ENCODE measurements at regions not wholly inside any gene's neighbourhood (a gene's known extent, or its start where the extent isn't known, plus 50 kb on each side); places are given as distances from the start of the nearest gene placed in this dataset.

DNA sequence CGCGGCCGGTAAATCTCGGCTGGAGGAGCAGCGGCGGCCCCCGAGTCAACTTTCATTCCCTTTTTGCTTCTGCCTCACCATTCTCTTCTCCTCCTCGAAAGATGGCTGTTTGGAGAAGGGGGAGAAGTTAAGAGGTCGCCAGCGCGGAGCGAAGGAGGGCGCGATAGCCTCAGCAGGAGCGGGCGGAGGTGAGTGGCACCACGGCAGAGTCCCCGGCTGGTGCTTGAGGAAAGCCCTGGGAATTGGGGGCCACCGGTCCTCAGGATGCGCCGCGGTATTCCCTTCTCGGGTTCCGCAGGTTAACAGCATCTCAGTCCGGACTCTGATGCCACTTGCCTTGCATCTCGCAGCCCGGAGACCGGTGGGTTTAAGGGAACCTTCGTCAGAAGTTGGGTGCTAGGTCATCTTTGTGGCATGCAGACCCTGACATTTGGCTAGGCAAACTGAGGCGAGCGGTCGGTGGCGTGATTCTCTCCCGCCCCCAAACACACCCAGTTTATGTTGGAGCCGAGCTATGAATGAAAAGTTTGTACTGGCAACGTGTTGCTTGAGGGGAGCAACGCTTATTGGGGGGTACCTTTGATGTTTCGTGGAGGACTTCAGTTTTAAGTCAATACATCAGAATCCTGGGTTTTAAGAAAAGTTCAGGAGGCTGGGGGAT lies 59.5 kb upstream of the PRPS1L1 start:
- H4K20me1 ChIP-seq (ENCODE audit: insufficient read depth, low read length) = no peaks in the 10 kb centered on the region
- no peaks in the 10 kb centered on the region for H3K9me2 ChIP-seq (ENCODE audit: insufficient read depth, low read length)
- no peak for TF ChIP-seq EZH2phosphoT487 (IDR thresholded peaks at IDR 0.05; ENCODE audit: borderline replicate concordance, low read depth, low read length)
- H3K36me3 ChIP-seq (ENCODE audit: insufficient read depth, low read length) = no peaks in the 10 kb centered on the region
- H3K4me3 ChIP-seq (ENCODE audit: low read depth, low read length, poor library complexity, severe bottlenecking) = no peak overlapping the region
- no peaks in the 10 kb centered on the region for H3K4me1 ChIP-seq (ENCODE audit: insufficient read depth, low read length, poor library complexity, severe bottlenecking)
- no peak for DNase-seq (ENCODE audit: low spot score)
- H3K4me2 ChIP-seq (ENCODE audit: low read length) = no peak overlapping the region
- no peak overlapping the region for H2AFZ ChIP-seq (ENCODE audit: low read length)
- no TSS peak for BruUV-seq (replicated peaks)
- H3K9me3 ChIP-seq (ENCODE audit: low read length) = no peaks in the 10 kb centered on the region
- POLR2A ChIA-PET = interaction anchor here (0.6 kb wide), 1 partner anchor 208 kb away, joined by 3 read pairs; no protein-coding TSS in a partner anchor
- CTCF ChIA-PET (ENCODE audit: unreplicated experiment) = no interaction called here
- H3K27ac ChIP-seq (ENCODE audit: low read depth, low read length, poor library complexity, severe bottlenecking) = no peak overlapping the region
- H3K79me2 ChIP-seq (ENCODE audit: insufficient read depth, low read depth, low read length) = no peaks in the 10 kb centered on the region
- intact Hi-C loops (cut with micrococcal nuclease; ENCODE audit: unreplicated experiment) = no loop called here

DNA sequence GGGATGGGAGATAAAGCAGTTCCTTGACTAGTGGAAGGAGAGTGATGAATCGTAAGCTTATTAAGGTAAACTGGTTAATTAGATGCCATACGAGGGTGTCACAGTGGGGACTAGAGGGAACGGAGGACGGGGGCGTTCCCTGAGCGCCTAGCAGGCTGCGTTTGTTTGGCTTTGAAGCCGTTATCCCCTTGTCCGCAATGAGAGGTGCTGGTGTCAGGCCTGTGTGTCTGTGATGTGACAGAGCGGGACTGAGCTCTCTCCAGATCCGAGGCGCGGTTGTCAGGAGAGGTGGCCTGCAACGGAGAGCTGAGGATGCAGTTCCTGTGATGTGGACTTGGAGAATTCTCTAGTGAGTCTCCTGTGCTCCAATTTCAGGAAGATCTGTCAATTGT lies 60.0 kb upstream of the PRPS1L1 start:
- intact Hi-C loops (cut with micrococcal nuclease; ENCODE audit: unreplicated experiment) = no loop called here

DNA sequence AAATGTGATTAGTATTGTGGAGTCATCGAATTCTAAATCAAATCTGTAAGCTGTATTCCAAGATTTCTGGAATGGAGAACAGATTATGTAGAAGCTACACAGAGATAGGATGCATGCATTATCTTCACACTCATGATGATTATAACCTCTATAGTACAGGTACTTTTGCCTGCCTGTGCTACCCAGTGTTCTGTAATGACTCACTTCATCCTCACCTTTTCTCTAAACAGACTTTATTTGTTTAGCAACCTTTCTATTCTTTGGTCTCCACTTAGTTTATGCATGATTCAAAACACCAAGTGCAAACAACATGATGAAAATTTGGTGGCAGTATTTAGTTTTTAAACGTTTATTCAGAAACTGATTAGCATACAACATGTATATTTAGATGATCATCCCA lies 68.4 kb upstream of the PRPS1L1 start:
- Histone ChIP-seq H3K4me2 (ENCODE audit: low read length) (no peak overlapping the region), H3K36me3 (ENCODE audit: insufficient read depth, low read length) (no peaks in the 10 kb centered on the region), H3K79me2 (ENCODE audit: insufficient read depth, low read depth, low read length) (no peaks in the 10 kb centered on the region), H3K27ac (ENCODE audit: low read depth, low read length, poor library complexity, severe bottlenecking) (no peak overlapping the region), H3K9me3 (ENCODE audit: low read length) (no peaks in the 10 kb centered on the region), H3K9me2 (ENCODE audit: insufficient read depth, low read length) (no peaks in the 10 kb centered on the region), H2AFZ (ENCODE audit: low read length) (no peak overlapping the region), H3K4me1 (ENCODE audit: insufficient read depth, low read length, poor library complexity, severe bottlenecking) (no peaks in the 10 kb centered on the region), H3K4me3 (ENCODE audit: low read depth, low read length, poor library complexity, severe bottlenecking) (no peak overlapping the region), H4K20me1 (ENCODE audit: insufficient read depth, low read length) (no peaks in the 10 kb centered on the region)
- intact Hi-C loops (cut with micrococcal nuclease; ENCODE audit: unreplicated experiment) = no loop called here
- TF ChIP-seq, protein P1, sequence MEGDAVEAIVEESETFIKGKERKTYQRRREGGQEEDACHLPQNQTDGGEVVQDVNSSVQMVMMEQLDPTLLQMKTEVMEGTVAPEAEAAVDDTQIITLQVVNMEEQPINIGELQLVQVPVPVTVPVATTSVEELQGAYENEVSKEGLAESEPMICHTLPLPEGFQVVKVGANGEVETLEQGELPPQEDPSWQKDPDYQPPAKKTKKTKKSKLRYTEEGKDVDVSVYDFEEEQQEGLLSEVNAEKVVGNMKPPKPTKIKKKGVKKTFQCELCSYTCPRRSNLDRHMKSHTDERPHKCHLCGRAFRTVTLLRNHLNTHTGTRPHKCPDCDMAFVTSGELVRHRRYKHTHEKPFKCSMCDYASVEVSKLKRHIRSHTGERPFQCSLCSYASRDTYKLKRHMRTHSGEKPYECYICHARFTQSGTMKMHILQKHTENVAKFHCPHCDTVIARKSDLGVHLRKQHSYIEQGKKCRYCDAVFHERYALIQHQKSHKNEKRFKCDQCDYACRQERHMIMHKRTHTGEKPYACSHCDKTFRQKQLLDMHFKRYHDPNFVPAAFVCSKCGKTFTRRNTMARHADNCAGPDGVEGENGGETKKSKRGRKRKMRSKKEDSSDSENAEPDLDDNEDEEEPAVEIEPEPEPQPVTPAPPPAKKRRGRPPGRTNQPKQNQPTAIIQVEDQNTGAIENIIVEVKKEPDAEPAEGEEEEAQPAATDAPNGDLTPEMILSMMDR (conservative IDR thresholded peaks at IDR 0.05; ENCODE audit: low read length) = no peak
- CTCF ChIA-PET (ENCODE audit: unreplicated experiment) = no interaction called here
- DNase-seq (ENCODE audit: low spot score) = no peak
- POLR2A ChIA-PET = no interaction called here
- no TSS peak for BruUV-seq (replicated peaks)

More for the DNA sequence above, 60.0 kb upstream of the PRPS1L1 start:
- Histone ChIP-seq H3K27ac (ENCODE audit: low read depth, low read length, poor library complexity, severe bottlenecking) (no peak overlapping the region), H3K4me1 (ENCODE audit: insufficient read depth, low read length, poor library complexity, severe bottlenecking) (no peaks in the 10 kb centered on the region), H3K4me2 (ENCODE audit: low read length) (no peak overlapping the region), H3K4me3 (ENCODE audit: low read depth, low read length, poor library complexity, severe bottlenecking) (no peak overlapping the region), H3K36me3 (ENCODE audit: insufficient read depth, low read length) (no peaks in the 10 kb centered on the region), H4K20me1 (ENCODE audit: insufficient read depth, low read length) (no peaks in the 10 kb centered on the region), H3K9me2 (ENCODE audit: insufficient read depth, low read length) (no peaks in the 10 kb centered on the region), H2AFZ (ENCODE audit: low read length) (no peak overlapping the region), H3K79me2 (ENCODE audit: insufficient read depth, low read depth, low read length) (no peaks in the 10 kb centered on the region), H3K9me3 (ENCODE audit: low read length) (no peaks in the 10 kb centered on the region)
- no peak for TF ChIP-seq EZH2phosphoT487 (IDR thresholded peaks at IDR 0.05; ENCODE audit: borderline replicate concordance, low read depth, low read length)
- TF ChIP-seq, protein P1 (conservative IDR thresholded peaks at IDR 0.05; ENCODE audit: low read length) = no peak
- BruUV-seq (replicated peaks) = no TSS peak
- ChIA-PET CTCF (ENCODE audit: unreplicated experiment) (no interaction called here), POLR2A (interaction anchor here (0.6 kb wide), 1 partner anchor 207 kb away, joined by 3 read pairs; no protein-coding TSS in a partner anchor)
- DNase-seq (ENCODE audit: low spot score) = no peak
